GM19099 (cell line): ENCODE measurements at regions not wholly inside any gene's neighbourhood (a gene's known extent, or its start where the extent isn't known, plus 50 kb on each side); places are given as distances from the start of the nearest gene placed in this dataset.

ENCODE experiments used
- POLR2A ChIP-seq: IDR thresholded peaks from 3 replicates; pipeline ENCODE4 v1.6.1; 2011; ENCODE audit warnings: low read depth; ENCODE audit not compliant: insufficient read length; ENCODE audit errors: extremely low read depth

DNA sequence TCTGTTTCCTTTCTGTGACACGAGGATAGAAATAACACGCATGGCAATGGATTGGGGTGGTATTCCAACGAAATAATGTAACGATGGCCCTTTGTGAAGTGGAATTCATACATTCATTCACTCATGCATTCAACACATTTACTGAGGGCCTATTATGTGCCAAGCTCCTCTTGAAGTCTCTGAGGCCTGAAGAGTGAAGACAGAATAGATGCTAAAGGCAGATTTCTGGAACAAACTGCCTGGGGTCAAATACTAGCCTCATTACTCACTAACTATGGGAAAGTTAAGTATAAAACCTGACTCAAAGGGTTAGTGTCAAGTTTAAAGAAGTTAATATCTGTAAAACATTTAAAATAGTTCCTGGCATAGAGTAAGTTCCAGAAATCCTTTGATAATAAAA is 279.6 kb upstream of the SULF2 start:
- TF ChIP-seq POLR2A = no peak

DNA sequence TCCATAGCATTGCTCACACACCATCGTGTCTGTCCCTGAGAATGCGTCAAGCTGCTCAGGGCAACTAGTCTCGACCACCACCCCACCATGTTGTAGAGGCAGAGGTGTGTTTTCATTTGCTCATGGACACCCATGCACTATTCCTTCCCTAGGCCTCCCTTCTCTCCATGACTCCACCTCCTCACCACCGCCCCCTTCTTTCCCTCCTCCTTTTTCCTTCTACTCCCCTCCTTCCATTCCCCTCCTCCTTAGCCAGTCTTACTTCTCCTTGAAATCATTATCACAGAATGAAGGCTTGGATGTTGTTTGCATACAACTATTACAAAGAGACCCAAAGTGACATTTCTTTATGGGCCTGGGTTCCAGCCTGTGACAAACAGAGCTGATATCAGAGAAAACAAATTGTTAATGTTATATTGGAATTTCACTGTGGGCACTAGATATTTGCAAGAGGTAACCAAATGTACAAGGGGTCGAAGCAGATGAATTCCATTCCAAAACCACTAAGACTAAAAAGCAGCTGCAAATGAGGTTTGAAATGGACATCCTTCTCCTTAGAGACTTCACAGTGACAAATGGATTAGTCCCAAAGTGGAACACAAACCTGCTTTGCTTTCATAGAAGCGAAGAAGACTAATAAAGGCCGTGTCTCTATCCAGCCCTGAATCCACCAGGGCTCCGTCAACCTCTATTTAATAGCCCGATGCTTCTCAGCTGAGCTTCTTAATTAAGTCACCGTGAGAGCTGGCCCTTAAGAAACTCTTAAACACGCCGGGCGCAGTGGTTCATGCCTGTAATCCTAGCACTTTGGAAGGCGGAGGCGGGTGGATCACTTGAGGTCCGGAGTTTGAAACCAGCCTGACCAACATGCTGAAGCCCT is 275.8 kb upstream of the SULF2 start:
- TF ChIP-seq POLR2A = no peak

DNA sequence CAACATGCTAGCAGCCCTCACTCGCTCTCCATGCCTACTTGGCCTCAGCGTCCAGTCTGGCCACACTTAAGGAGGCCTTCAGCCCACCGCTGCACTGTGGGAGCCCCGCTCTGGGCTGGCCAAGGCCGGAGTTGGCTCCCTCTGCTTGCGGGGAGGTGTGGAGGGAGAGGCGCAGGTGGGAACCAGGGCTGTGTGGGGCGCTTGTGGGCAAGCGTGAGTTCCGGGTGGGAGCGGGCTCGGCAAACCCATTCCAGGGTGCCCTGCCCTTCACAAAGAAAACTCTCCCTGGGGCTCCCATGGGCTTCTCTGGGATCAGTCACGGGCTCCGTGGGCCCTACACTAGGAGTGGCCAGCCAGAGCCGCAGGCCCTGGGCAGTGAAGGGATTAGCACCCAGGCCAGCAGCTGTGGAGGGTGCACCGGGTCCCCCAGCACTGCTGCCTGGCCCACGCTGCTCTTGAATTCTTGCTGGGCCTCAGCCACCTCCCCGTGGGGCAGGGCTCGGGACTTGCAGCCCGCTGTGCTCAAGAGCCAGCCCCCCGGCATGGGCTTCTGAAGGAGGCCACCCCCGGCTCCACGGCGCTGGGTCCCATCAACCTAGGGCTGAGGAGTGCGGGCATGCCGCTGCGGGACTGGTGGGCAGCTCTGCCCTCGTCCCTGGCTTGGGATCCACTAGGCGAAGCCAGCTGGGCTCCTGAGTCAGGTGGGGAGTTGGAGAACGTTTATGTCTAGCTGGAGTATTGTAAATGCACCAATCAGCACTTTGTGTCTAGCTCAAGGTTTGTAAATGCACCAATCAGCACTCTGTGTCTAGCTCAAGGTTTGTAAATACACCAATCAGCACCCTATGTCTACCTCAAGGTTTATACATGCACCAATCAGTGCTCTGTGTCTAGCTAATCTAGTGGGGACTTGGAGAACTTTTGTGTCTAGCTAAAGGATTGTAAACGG is 273.6 kb upstream of the SULF2 start:
- no peak for TF ChIP-seq POLR2A

GRCh38 chr20:48057739-48058138 is 272.5 kb upstream of the SULF2 start:
- TF ChIP-seq POLR2A = no peak

DNA sequence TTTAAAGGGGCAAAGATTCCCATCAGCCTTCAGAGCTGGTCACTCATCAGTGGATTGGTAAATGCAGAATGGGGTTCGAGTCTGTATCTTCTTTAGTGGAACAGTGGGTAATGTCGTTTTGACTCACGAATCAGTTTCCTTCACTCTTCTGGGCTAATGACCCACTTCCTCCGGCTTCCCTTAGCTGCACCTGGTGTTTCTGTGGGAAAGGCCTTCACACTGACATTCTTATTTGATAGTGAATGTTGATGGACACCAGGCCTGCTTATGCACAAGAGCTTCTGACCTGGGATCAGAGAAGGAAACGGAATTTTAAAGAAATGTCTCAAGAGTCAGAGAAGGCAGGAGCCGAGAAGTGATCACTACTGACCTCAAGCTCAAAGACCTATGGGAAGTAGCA is 272.0 kb upstream of the SULF2 start:
- TF ChIP-seq POLR2A = no peak

GRCh38 chr20:48056218-48056617 is 270.9 kb upstream of the SULF2 start:
- no peak for TF ChIP-seq POLR2A

GRCh38 chr20:48054051-48054450 is 268.8 kb upstream of the SULF2 start:
- TF ChIP-seq POLR2A = no peak

DNA sequence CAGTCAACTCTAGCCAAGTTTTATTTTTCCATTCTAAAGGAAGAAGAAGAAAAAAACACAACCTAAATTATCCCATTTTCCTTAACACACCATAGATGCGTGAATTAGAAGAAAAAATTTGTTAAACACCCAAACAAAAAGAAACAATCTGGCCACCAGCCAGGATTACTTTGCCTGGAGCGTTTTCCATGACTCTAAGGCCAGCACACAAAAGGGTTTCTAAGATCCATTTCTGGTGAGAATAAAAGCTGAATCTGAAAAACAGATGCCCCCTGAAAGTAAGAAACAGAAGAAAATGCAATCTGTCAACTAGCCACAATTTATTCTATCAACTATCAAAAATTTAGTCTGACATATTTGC is 267.2 kb upstream of the SULF2 start:
- no peak for TF ChIP-seq POLR2A

- TF ChIP-seq POLR2A = no peak
These were observed 266.7 kb upstream of the SULF2 start for GRCh38 chr20:48051794-48052474.

DNA sequence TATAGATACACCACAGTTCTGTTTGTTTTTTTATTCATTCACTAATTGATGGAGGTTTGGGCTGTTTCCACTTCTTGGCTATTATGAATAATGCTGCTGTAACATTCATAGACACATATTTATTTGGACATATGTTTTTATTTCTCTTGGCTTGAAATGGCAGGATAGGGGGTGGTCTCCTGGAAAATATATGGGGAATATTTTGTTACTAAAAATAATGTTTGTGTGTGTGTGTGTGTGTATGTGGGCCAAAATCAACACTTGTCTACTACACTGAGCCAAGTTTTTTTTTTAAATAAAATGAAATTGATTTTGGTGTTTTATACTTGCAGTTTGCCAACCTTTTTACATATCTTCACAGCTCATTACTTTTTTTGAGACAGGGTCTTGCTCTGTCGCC is 264.4 kb upstream of the SULF2 start:
- TF ChIP-seq POLR2A = no peak

- TF ChIP-seq POLR2A = no peak
These were observed 263.9 kb upstream of the SULF2 start for GRCh38 chr20:48049171-48049570.

- TF ChIP-seq POLR2A = no peak
These were observed 262.2 kb upstream of the SULF2 start for GRCh38 chr20:48047447-48047846.

- no peak for TF ChIP-seq POLR2A
These were observed 257.3 kb upstream of the SULF2 start for GRCh38 chr20:48042628-48043027.

GRCh38 chr20:48041078-48041780 is 255.9 kb upstream of the SULF2 start:
- TF ChIP-seq POLR2A = no peak

DNA sequence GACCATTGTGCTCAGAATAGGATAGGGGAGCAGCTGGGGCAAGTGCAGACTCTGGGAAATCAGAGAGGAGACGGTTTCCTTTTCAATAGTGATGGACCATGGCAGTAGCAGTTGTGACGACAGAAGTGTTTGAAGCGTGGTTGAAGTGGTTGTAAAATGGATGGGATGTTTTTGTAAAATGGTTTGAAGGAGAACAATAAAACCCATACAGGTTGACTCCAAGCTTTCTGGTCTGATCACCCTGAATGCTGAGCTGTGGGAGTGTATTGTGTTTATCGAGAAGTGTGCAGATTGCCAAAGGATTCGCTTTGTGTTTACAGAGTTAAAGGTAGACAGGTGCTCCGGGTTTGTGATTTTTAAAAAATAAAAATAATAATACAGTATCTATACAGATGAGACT is 255.2 kb upstream of the SULF2 start:
- TF ChIP-seq POLR2A = no peak
